WTC11 (cell line): ENCODE measurements at regions not wholly inside any gene's neighbourhood (a gene's known extent, or its start where the extent isn't known, plus 50 kb on each side); places are given as distances from the start of the nearest gene placed in this dataset.

ENCODE experiments used
- ATAC-seq: fragments of 200-7000 bp; cut with Tn5 transposase; 2 replicates; pipeline ENCODE4 v1.10.0; 2021; ENCODE audit warnings: mild to moderate bottlenecking, moderate library complexity
- CTCF ChIA-PET: fragments of 300-600 bp; sonication (Branson Sonifier 250); formaldehyde crosslinking; loops from one replicate; lab custom pipeline; 2021; ENCODE audit warnings: antibody characterized with exemption; lab: Charles Lee
- POLR2A ChIA-PET: fragments of 350-600 bp; sonication (Branson Sonifier 250); formaldehyde crosslinking; loops from one replicate; lab custom pipeline; 2021; ENCODE audit warnings: antibody characterized with exemption; lab: Charles Lee
- DNase-seq: peaks from one replicate; pipeline ENCODE4 v3.0.0; 2021; ENCODE audit warnings: low spot score
- H3K27ac Mint-ChIP-seq: 2 replicates; pipeline ENCODE4 v1.8.0; 2021; ENCODE audit warnings: mixed read lengths
- H3K27me3 Mint-ChIP-seq: 2 replicates; pipeline ENCODE4 v1.8.0; 2021; ENCODE audit warnings: low read depth, mild to moderate bottlenecking, moderate library complexity, mixed read lengths
- H3K36me3 Mint-ChIP-seq: 2 replicates; pipeline ENCODE4 v1.8.0; 2021; ENCODE audit warnings: mixed read lengths
- H3K4me1 Mint-ChIP-seq: 2 replicates; pipeline ENCODE4 v1.8.0; 2022; ENCODE audit warnings: mixed read lengths
- H3K4me3 Mint-ChIP-seq: 2 replicates; pipeline ENCODE4 v1.8.0; 2021; ENCODE audit warnings: mild to moderate bottlenecking, moderate library complexity, mixed read lengths
- H3K9me3 Mint-ChIP-seq: 2 replicates; pipeline ENCODE4 v1.8.0; 2021; ENCODE audit warnings: mixed read lengths
- ARID4B ChIP-seq: sonication (generic); formaldehyde crosslinking; IDR thresholded peaks from 2 replicates; pipeline ENCODE4 v1.8.0; 2023; ENCODE audit warnings: missing genetic modification reagents, mild to moderate bottlenecking, borderline replicate concordance
- ATF6 ChIP-seq: sonication (generic); formaldehyde crosslinking; IDR thresholded peaks from 2 replicates; pipeline ENCODE4 v1.8.1; 2023; ENCODE audit warnings: mild to moderate bottlenecking, missing genetic modification reagents
- CREM ChIP-seq: sonication (generic); formaldehyde crosslinking; IDR thresholded peaks from 2 replicates; pipeline ENCODE4 v1.8.1; 2022; ENCODE audit warnings: mild to moderate bottlenecking, missing genetic modification reagents, moderate library complexity
- E2F1 ChIP-seq: sonication (generic); formaldehyde crosslinking; IDR thresholded peaks from 2 replicates; pipeline ENCODE4 v1.8.0; 2022; ENCODE audit warnings: mild to moderate bottlenecking, missing genetic modification reagents
- HMGA2 ChIP-seq: fragments of 250-450 bp; sonication (Bioruptor Pico); IDR thresholded peaks from 2 replicates; pipeline ENCODE4 v1.4.0; 2021; ENCODE audit warnings: mild to moderate bottlenecking, moderate library complexity
- JUN ChIP-seq: sonication (generic); formaldehyde crosslinking; IDR thresholded peaks from 2 replicates; pipeline ENCODE4 v1.8.0; 2023; ENCODE audit warnings: mild to moderate bottlenecking, missing genetic modification reagents
- PRDM15 ChIP-seq: sonication (generic); formaldehyde crosslinking; IDR thresholded peaks from 2 replicates; pipeline ENCODE4 v1.8.0; 2022; ENCODE audit warnings: missing genetic modification reagents
- RORB ChIP-seq: fragments of 250-450 bp; sonication (Bioruptor Pico); IDR thresholded peaks from 2 replicates; pipeline ENCODE4 v1.9.0; 2021; ENCODE audit warnings: mild to moderate bottlenecking
- SOX15 ChIP-seq: fragments of 250-450 bp; sonication (Bioruptor Pico); IDR thresholded peaks from 2 replicates; pipeline ENCODE4 v1.9.0; 2021; ENCODE audit warnings: mild to moderate bottlenecking
- ZNF512 ChIP-seq: sonication (generic); formaldehyde crosslinking; IDR thresholded peaks from 2 replicates; pipeline ENCODE4 v1.8.1; 2022; ENCODE audit warnings: missing genetic modification reagents, borderline replicate concordance
- ZNF532 ChIP-seq: fragments of 250-450 bp; sonication (Bioruptor Pico); IDR thresholded peaks from 2 replicates; pipeline ENCODE4 v1.9.0; 2021; ENCODE audit warnings: mild to moderate bottlenecking, borderline replicate concordance

GRCh38 chr22:48301421-48301820 lies 1526.3 kb downstream of the BRD1 start:
- Mint-ChIP-seq H3K4me3 (no peak overlapping the region), H3K27me3 (no peaks in the 10 kb centered on the region; the same call in 1 of the 2 replicates), H3K9me3 (peaks cover 3% of the 10 kb centered on the region), H3K4me1 (peaks cover 10% of the 10 kb centered on the region), H3K36me3 (no peaks in the 10 kb centered on the region), H3K27ac (no peak overlapping the region)
- ATAC-seq = no peak
- CTCF ChIA-PET = no interaction called here
- POLR2A ChIA-PET = no interaction called here
- DNase-seq = no peak
- TF ChIP-seq ATF6 (CRISPR knock-in tag) (no peak), JUN (CRISPR knock-in tag) (no peak), E2F1 (CRISPR knock-in tag) (no peak), CREM (no peak), PRDM15 (CRISPR knock-in tag) (no peak), ZNF532 (CRISPR knock-in tag) (no peak), ZNF512 (no peak), HMGA2 (CRISPR knock-in tag) (no peak), ARID4B (CRISPR knock-in tag) (no peak), SOX15 (CRISPR knock-in tag) (no peak), RORB (CRISPR knock-in tag) (no peak)
